ENCODE measurements at regions not wholly inside any gene's neighbourhood (a gene's known extent, or its start where the extent isn't known, plus 50 kb on each side); places are given as distances from the start of the nearest gene placed in this dataset.

DNA sequence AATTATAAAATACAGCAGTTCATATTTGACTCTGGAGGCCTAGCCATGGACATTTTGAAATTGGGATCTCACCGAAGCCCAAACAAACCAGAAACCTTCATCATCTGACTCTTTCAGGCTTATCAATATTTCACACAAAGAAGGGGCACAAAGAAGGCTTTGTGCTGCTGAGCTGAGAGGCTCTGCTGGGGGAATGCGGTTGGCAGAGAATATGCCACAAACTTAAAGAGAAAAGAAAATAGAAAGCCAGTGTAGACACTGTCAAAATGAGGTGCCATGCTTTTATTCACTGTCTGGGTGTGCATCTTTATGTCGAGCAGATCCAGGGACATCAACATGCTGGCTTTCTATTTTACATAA lies 162.6 kb downstream of the QPCT start:
- intact Hi-C loops (cut with DNase I, micrococcal nuclease): no loop called here
- H3K9me3 ChIP-seq (ENCODE audit: control insufficient read depth in 1 of 2, insufficient read depth in 1 of 2, low read length in 2 of 2): no peaks in the 10 kb centered on the region
- no peak overlapping the region for H3K4me3 ChIP-seq (ENCODE audit: low read length)
- no peak for DNase-seq
- no peaks in the 10 kb centered on the region for H3K36me3 Mint-ChIP-seq (ENCODE audit: low read depth)
- ChIA-PET CTCF (no interaction called here), POLR2A (no interaction called here)
- TF ChIP-seq, protein P1, sequence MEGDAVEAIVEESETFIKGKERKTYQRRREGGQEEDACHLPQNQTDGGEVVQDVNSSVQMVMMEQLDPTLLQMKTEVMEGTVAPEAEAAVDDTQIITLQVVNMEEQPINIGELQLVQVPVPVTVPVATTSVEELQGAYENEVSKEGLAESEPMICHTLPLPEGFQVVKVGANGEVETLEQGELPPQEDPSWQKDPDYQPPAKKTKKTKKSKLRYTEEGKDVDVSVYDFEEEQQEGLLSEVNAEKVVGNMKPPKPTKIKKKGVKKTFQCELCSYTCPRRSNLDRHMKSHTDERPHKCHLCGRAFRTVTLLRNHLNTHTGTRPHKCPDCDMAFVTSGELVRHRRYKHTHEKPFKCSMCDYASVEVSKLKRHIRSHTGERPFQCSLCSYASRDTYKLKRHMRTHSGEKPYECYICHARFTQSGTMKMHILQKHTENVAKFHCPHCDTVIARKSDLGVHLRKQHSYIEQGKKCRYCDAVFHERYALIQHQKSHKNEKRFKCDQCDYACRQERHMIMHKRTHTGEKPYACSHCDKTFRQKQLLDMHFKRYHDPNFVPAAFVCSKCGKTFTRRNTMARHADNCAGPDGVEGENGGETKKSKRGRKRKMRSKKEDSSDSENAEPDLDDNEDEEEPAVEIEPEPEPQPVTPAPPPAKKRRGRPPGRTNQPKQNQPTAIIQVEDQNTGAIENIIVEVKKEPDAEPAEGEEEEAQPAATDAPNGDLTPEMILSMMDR (IDR thresholded peaks at IDR 0.05): no peak
- no peaks in the 10 kb centered on the region for H3K27me3 ChIP-seq (ENCODE audit: control insufficient read depth in 1 of 2, insufficient read depth in 2 of 2, low read length in 2 of 2)
- no peaks in the 10 kb centered on the region for H3K9me3 Mint-ChIP-seq
- H3K4me1 ChIP-seq (ENCODE audit: insufficient read depth, low read length): no peaks in the 10 kb centered on the region
- H3K27ac Mint-ChIP-seq: no peak overlapping the region
- H3K4me1 Mint-ChIP-seq (ENCODE audit: low read depth): no peaks in the 10 kb centered on the region
- H3K27ac ChIP-seq (ENCODE audit: low read depth in 1 of 2, low read length in 2 of 2): no peak overlapping the region
- no peaks in the 10 kb centered on the region for H3K36me3 ChIP-seq (ENCODE audit: insufficient read depth, low read length)
- peaks cover under 1% of the 10 kb centered on the region for H3K27me3 Mint-ChIP-seq
- no peak overlapping the region for H3K4me3 Mint-ChIP-seq
- ATAC-seq (ENCODE audit: poor library complexity): no peak

DNA sequence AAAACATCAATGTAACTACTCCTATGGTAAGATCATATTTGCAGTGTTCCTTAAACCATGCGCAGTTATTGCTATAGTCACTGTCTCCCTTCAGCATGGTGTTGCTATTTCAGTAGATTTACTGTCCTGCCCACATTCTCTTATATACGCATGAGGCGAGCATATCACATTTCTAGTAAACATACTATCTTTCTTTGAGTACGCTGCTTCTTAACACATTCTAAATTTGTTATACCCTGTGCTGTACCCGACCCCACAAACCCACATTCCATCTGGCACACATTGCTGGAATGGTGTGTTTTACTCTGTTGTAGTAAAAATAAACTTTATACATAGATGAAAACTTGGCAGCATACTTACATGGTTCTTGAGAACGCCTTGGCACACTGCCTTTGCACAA lies 163.3 kb downstream of the QPCT start:
- ChIA-PET POLR2A (no interaction called here), CTCF (no interaction called here)
- H3K27ac Mint-ChIP-seq: no peak overlapping the region
- Histone ChIP-seq H3K27ac (ENCODE audit: low read depth in 1 of 2, low read length in 2 of 2) (no peak overlapping the region), H3K4me1 (ENCODE audit: insufficient read depth, low read length) (no peaks in the 10 kb centered on the region), H3K27me3 (ENCODE audit: control insufficient read depth in 1 of 2, insufficient read depth in 2 of 2, low read length in 2 of 2) (no peaks in the 10 kb centered on the region), H3K9me3 (ENCODE audit: control insufficient read depth in 1 of 2, insufficient read depth in 1 of 2, low read length in 2 of 2) (no peaks in the 10 kb centered on the region), H3K36me3 (ENCODE audit: insufficient read depth, low read length) (no peaks in the 10 kb centered on the region), H3K4me3 (ENCODE audit: low read length) (no peak overlapping the region)
- no peak for DNase-seq
- ATAC-seq (ENCODE audit: poor library complexity): no peak
- intact Hi-C loops (cut with DNase I, micrococcal nuclease): no loop called here
- H3K36me3 Mint-ChIP-seq (ENCODE audit: low read depth): no peaks in the 10 kb centered on the region
- H3K27me3 Mint-ChIP-seq: no peaks in the 10 kb centered on the region
- H3K4me1 Mint-ChIP-seq (ENCODE audit: low read depth): no peaks in the 10 kb centered on the region
- TF ChIP-seq, protein P1 (IDR thresholded peaks at IDR 0.05): no peak
- H3K4me3 Mint-ChIP-seq: no peak overlapping the region
- no peaks in the 10 kb centered on the region for H3K9me3 Mint-ChIP-seq

DNA sequence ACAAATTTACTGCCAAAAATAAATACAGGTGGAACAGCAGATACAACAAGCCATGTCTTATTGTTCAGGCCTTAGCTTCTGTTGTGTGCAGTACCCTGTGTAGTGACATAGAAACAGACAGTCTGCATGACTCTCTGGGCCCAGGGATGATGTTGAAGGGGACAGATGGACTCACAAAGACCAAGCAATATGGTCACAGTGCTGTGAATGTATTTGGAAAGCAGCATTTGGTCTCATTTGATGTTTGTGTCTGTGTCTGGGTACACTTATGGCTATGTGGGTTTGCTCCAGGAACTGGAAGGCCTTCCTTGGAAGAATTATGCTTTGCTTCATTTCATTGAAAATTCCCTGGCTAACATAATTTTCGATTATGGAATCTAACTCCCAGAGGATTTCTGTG lies 158.5 kb downstream of the CDC42EP3 start:
- Mint-ChIP-seq H3K9me3 (no peaks in the 10 kb centered on the region), H3K4me3 (no peak overlapping the region), H3K4me1 (ENCODE audit: low read depth) (no peaks in the 10 kb centered on the region), H3K36me3 (ENCODE audit: low read depth) (no peaks in the 10 kb centered on the region), H3K27ac (no peak overlapping the region), H3K27me3 (no peaks in the 10 kb centered on the region)
- no peaks in the 10 kb centered on the region for H3K4me1 ChIP-seq (ENCODE audit: insufficient read depth, low read length)
- intact Hi-C loops (cut with DNase I, micrococcal nuclease): no loop called here
- ChIA-PET POLR2A (no interaction called here), CTCF (no interaction called here)
- no peak for ATAC-seq (ENCODE audit: poor library complexity)
- no peak for DNase-seq
- no peaks in the 10 kb centered on the region for H3K27me3 ChIP-seq (ENCODE audit: control insufficient read depth in 1 of 2, insufficient read depth in 2 of 2, low read length in 2 of 2)
- no peak overlapping the region for H3K27ac ChIP-seq (ENCODE audit: low read depth in 1 of 2, low read length in 2 of 2)
- H3K9me3 ChIP-seq (ENCODE audit: control insufficient read depth in 1 of 2, insufficient read depth in 1 of 2, low read length in 2 of 2): no peaks in the 10 kb centered on the region
- H3K4me3 ChIP-seq (ENCODE audit: low read length): no peak overlapping the region
- no peaks in the 10 kb centered on the region for H3K36me3 ChIP-seq (ENCODE audit: insufficient read depth, low read length)
- TF ChIP-seq, protein P1 (IDR thresholded peaks at IDR 0.05): no peak

All from CD4-positive, alpha-beta T cell (primary cell).